Trophoblast cell (in vitro differentiated cells and primary cell): ENCODE measurements at regions not wholly inside any gene's neighbourhood (a gene's known extent, or its start where the extent isn't known, plus 50 kb on each side); places are given as distances from the start of the nearest gene placed in this dataset.

Source experiments
- DNase-seq, 2 donors: peaks; one replicate each; pipeline ENCODE4 v3.0.0-alpha.2; 2016
- H2AFZ ChIP-seq: 2 replicates; pipeline ENCODE4 v1.6.1; 2013; ENCODE audit warnings: low read length, moderate library complexity, mild to moderate bottlenecking; ENCODE audit not compliant: insufficient read depth, poor library complexity
- H2AK5ac ChIP-seq: 2 replicates; pipeline ENCODE4 v1.6.1; 2013; ENCODE audit warnings: mild to moderate bottlenecking, low read length
- H2BK120ac ChIP-seq: 2 replicates; pipeline ENCODE4 v1.6.1; 2013; ENCODE audit warnings: low read length, mild to moderate bottlenecking, moderate library complexity; ENCODE audit not compliant: insufficient read depth, poor library complexity
- H2BK12ac ChIP-seq: 2 replicates; pipeline ENCODE4 v1.6.1; 2013; ENCODE audit warnings: mild to moderate bottlenecking, low read length, moderate library complexity
- H2BK5ac ChIP-seq: 2 replicates; pipeline ENCODE4 v1.6.1; 2013; ENCODE audit warnings: low read length, low read depth, moderate library complexity, mild to moderate bottlenecking; ENCODE audit not compliant: poor library complexity
- H3K14ac ChIP-seq: 2 replicates; pipeline ENCODE4 v1.6.1; 2013; ENCODE audit warnings: mild to moderate bottlenecking, low read length
- H3K18ac ChIP-seq: 2 replicates; pipeline ENCODE4 v1.6.1; 2013; ENCODE audit warnings: mild to moderate bottlenecking, low read length
- H3K23ac ChIP-seq: 2 replicates; pipeline ENCODE4 v1.6.1; 2013; ENCODE audit warnings: low read length
- H3K27ac ChIP-seq: 2 replicates; pipeline ENCODE4 v1.5.1; 2013; ENCODE audit warnings: low read depth, mild to moderate bottlenecking, inconsistent platforms, low read length, moderate library complexity
- H3K27me3 ChIP-seq: 2 replicates; pipeline ENCODE4 v1.6.1; 2013; ENCODE audit warnings: inconsistent platforms, mild to moderate bottlenecking, low read length, moderate library complexity; ENCODE audit not compliant: insufficient read depth
- H3K36me3 ChIP-seq, 2 experiments: 1 replicate in 1 of 2; 2 replicates in 1 of 2; pipeline ENCODE4 v1.6.1; 2013; ENCODE audit warnings: low read length in 2 of 2, mild to moderate bottlenecking in 2 of 2, moderate library complexity in 1 of 2; ENCODE audit not compliant: insufficient read depth in 2 of 2, control insufficient read depth in 1 of 2
- H3K4ac ChIP-seq: 2 replicates; pipeline ENCODE4 v1.6.1; 2013; ENCODE audit warnings: low read depth, mild to moderate bottlenecking, low read length, moderate library complexity
- H3K4me1 ChIP-seq, 2 experiments: 1 replicate in 1 of 2; 2 replicates in 1 of 2; pipeline ENCODE4 v1.6.1; 2013; ENCODE audit warnings: low read length in 2 of 2, mild to moderate bottlenecking in 2 of 2, moderate library complexity in 1 of 2; ENCODE audit not compliant: insufficient read depth in 2 of 2, control insufficient read depth in 1 of 2
- H3K4me2 ChIP-seq: 2 replicates; pipeline ENCODE4 v1.6.1; 2013; ENCODE audit warnings: inconsistent platforms, mild to moderate bottlenecking, low read length, moderate library complexity
- H3K4me3 ChIP-seq: 2 replicates; pipeline ENCODE4 v1.5.1; 2013; ENCODE audit warnings: mild to moderate bottlenecking, low read depth, low read length, inconsistent platforms
- H3K79me1 ChIP-seq: one replicate; pipeline ENCODE4 v1.6.1; 2013; ENCODE audit warnings: low read length
- H3K79me2 ChIP-seq: 2 replicates; pipeline ENCODE4 v1.6.1; 2013; ENCODE audit warnings: low read length, mild to moderate bottlenecking; ENCODE audit not compliant: control insufficient read depth, insufficient read depth, poor library complexity
- H3K9ac ChIP-seq: 2 replicates; pipeline ENCODE4 v1.6.1; 2013; ENCODE audit warnings: mild to moderate bottlenecking, low read length
- H3K9me3 ChIP-seq: 2 replicates; pipeline ENCODE4 v1.6.1; 2013; ENCODE audit warnings: low read depth, mild to moderate bottlenecking, control low read depth, inconsistent platforms, low read length; ENCODE audit not compliant: insufficient read depth
- H4K12ac ChIP-seq: 2 replicates; pipeline ENCODE4 v1.6.1; 2013; ENCODE audit warnings: low read depth, mild to moderate bottlenecking, low read length, moderate library complexity
- H4K8ac ChIP-seq: 2 replicates; pipeline ENCODE4 v1.6.1; 2013; ENCODE audit warnings: low read depth, mild to moderate bottlenecking, low read length, moderate library complexity
- H4K91ac ChIP-seq: one replicate; pipeline ENCODE4 v1.6.1; 2013; ENCODE audit warnings: low read depth, mild to moderate bottlenecking, low read length, moderate library complexity
- WGBS: extraction: QIAGEN DNeasy Blood & Tissue Kit; methylation state at CpG from one replicate; pipeline ENCODE4 v1.1.7; 2013; ENCODE audit warnings: missing lambda C conversion rate; ENCODE audit not compliant: insufficient read length, insufficient coverage; ENCODE audit errors: extremely low coverage; 5-methylcytosine and 5-hydroxymethylcytosine counted together

GRCh38 chr13:106139377-106139776 is 396.1 kb downstream of the EFNB2 start:
- Histone ChIP-seq H2AFZ (no peak overlapping the region), H3K4me2 (no peak overlapping the region), H3K23ac (no peak overlapping the region), H3K9ac (no peak overlapping the region), H3K79me2 (no peaks in the 10 kb centered on the region), H3K4me3 (no peak overlapping the region), H3K27ac (no peak overlapping the region), H2BK120ac (no peak overlapping the region), H3K79me1 (no peaks in the 10 kb centered on the region), H3K36me3 (no peaks in the 10 kb centered on the region), H2BK5ac (no peak overlapping the region), H3K27me3 (no peaks in the 10 kb centered on the region), H3K4ac (no peak overlapping the region), H4K8ac (no peak overlapping the region), H2BK12ac (no peak overlapping the region), H3K4me1 (peaks cover 0 to 2% of the 10 kb centered on the region in 2 experiments), H3K9me3 (no peaks in the 10 kb centered on the region), H4K12ac (no peak overlapping the region), H3K18ac (no peak overlapping the region), H4K91ac (no peak overlapping the region), H2AK5ac (no peak overlapping the region), H3K14ac (no peak overlapping the region)
- DNase-seq, result peak; percentile 71 to 96
- WGBS, result no CpG with 5 or more reads among the region's 4 CpGs

- no peak overlapping the region for H4K91ac ChIP-seq
- H2BK12ac ChIP-seq, result no peak overlapping the region
- no peak overlapping the region for H3K9ac ChIP-seq
- no peak overlapping the region for H3K27ac ChIP-seq
- no peak overlapping the region for H2AK5ac ChIP-seq
- no peak overlapping the region for H4K8ac ChIP-seq
- no peaks in the 10 kb centered on the region for H3K4me1 ChIP-seq
- no peak overlapping the region for H3K14ac ChIP-seq
- no peak overlapping the region for H2AFZ ChIP-seq
- H3K4me2 ChIP-seq, result no peak overlapping the region
- H3K9me3 ChIP-seq, result peaks cover under 1% of the 10 kb centered on the region
- H4K12ac ChIP-seq, result no peak overlapping the region
- no peak overlapping the region for H2BK120ac ChIP-seq
- no peaks in the 10 kb centered on the region for H3K79me1 ChIP-seq
- no peak overlapping the region for H3K18ac ChIP-seq
- no peaks in the 10 kb centered on the region for H3K79me2 ChIP-seq
- no peak overlapping the region for H3K4me3 ChIP-seq
- no peak overlapping the region for H3K4ac ChIP-seq
- no peak overlapping the region for H3K23ac ChIP-seq
- no peaks in the 10 kb centered on the region for H3K27me3 ChIP-seq
- no peak overlapping the region for H2BK5ac ChIP-seq
- DNase-seq, result no peak
- H3K36me3 ChIP-seq, result no peaks in the 10 kb centered on the region
These were observed 396.8 kb downstream of the EFNB2 start for GRCh38 chr13:106138620-106139019.

- Histone ChIP-seq H2BK5ac (no peak overlapping the region), H3K4me3 (no peak overlapping the region), H3K79me1 (no peaks in the 10 kb centered on the region), H3K4ac (no peak overlapping the region), H3K79me2 (no peaks in the 10 kb centered on the region), H3K36me3 (no peaks in the 10 kb centered on the region), H3K9ac (no peak overlapping the region), H3K9me3 (peaks cover 2% of the 10 kb centered on the region), H4K12ac (no peak overlapping the region), H2BK120ac (no peak overlapping the region), H3K27ac (no peak overlapping the region), H2BK12ac (no peak overlapping the region), H4K91ac (no peak overlapping the region), H2AFZ (no peak overlapping the region), H3K4me2 (no peak overlapping the region), H3K4me1 (no peaks in the 10 kb centered on the region), H3K14ac (no peak overlapping the region), H3K27me3 (no peaks in the 10 kb centered on the region), H4K8ac (no peak overlapping the region), H2AK5ac (no peak overlapping the region), H3K18ac (no peak overlapping the region), H3K23ac (no peak overlapping the region)
- DNase-seq, result peak; percentile 51 to 84
- WGBS, result no CpG with 5 or more reads among the region's 2 CpGs
These were observed 402.4 kb downstream of the EFNB2 start for GRCh38 chr13:106133025-106133424.

- H3K79me2 ChIP-seq, result no peaks in the 10 kb centered on the region
- no peak overlapping the region for H3K4ac ChIP-seq
- no peaks in the 10 kb centered on the region for H3K27me3 ChIP-seq
- no peak overlapping the region for H3K4me2 ChIP-seq
- H3K4me1 ChIP-seq, result no peaks in the 10 kb centered on the region
- no peak overlapping the region for H2AK5ac ChIP-seq
- no peaks in the 10 kb centered on the region for H3K36me3 ChIP-seq
- no peak overlapping the region for H2BK120ac ChIP-seq
- no peak overlapping the region for H2BK5ac ChIP-seq
- no peak overlapping the region for H3K27ac ChIP-seq
- no peak overlapping the region for H4K12ac ChIP-seq
- peak in 1 of 2 donors; percentile 56 for DNase-seq
- peaks cover 2% of the 10 kb centered on the region for H3K9me3 ChIP-seq
- no peak overlapping the region for H4K8ac ChIP-seq
- H3K4me3 ChIP-seq, result no peak overlapping the region
- WGBS, result no CpG with 5 or more reads among the region's 1 CpG
- H2AFZ ChIP-seq, result no peak overlapping the region
- H2BK12ac ChIP-seq, result no peak overlapping the region
- no peak overlapping the region for H4K91ac ChIP-seq
- no peak overlapping the region for H3K14ac ChIP-seq
- H3K18ac ChIP-seq, result no peak overlapping the region
- no peak overlapping the region for H3K23ac ChIP-seq
- no peaks in the 10 kb centered on the region for H3K79me1 ChIP-seq
- no peak overlapping the region for H3K9ac ChIP-seq
These were observed 403.2 kb downstream of the EFNB2 start for GRCh38 chr13:106132216-106132615.
